H1 (cell line): ENCODE measurements at regions not wholly inside any gene's neighbourhood (a gene's known extent, or its start where the extent isn't known, plus 50 kb on each side); places are given as distances from the start of the nearest gene placed in this dataset.

Experiments used
- BRCA1 ChIP-seq: IDR thresholded peaks from 2 replicates; pipeline ENCODE4 v1.6.1; 2012; ENCODE audit warnings: low read depth, low read length, improper control_type of control experiment
- CEBPB ChIP-seq: IDR thresholded peaks from 2 replicates; pipeline ENCODE4 v1.6.1; 2012; ENCODE audit warnings: low read depth, low read length
- GTF2F1 ChIP-seq: IDR thresholded peaks from 2 replicates; pipeline ENCODE4 v1.6.1; 2012; ENCODE audit warnings: low read depth, low read length, improper control_type of control experiment, borderline replicate concordance
- HDAC6 ChIP-seq: IDR thresholded peaks from one replicate; pipeline ENCODE4 v1.7.1; 2012; ENCODE audit warnings: low read depth, mild to moderate bottlenecking, inconsistent platforms, low read length, moderate library complexity
- MAFK ChIP-seq: IDR thresholded peaks from 2 replicates; pipeline ENCODE4 v1.6.1; 2012; ENCODE audit warnings: low read depth, mild to moderate bottlenecking, improper control_type of control experiment, low read length
- PHF8 ChIP-seq: fragments of 200-600 bp; sonication (generic); conservative IDR thresholded peaks from 2 replicates; pipeline ENCODE4 v1.7.1; 2012; ENCODE audit warnings: low read depth, mild to moderate bottlenecking, inconsistent platforms, low read length, moderate library complexity
- POLR2A ChIP-seq, 2 experiments: IDR thresholded peaks; 1 replicate in 1 of 2; 2 replicates in 1 of 2; pipeline ENCODE4 v1.6.1; 2011; ENCODE audit warnings: low read depth in 2 of 2, low read length in 2 of 2, mild to moderate bottlenecking in 2 of 2; ENCODE audit errors: control extremely low read depth in 1 of 2
- POLR2AphosphoS5 ChIP-seq: IDR thresholded peaks from 2 replicates; pipeline ENCODE4 v1.6.1; 2011; ENCODE audit warnings: low read depth, low read length
- SIN3A ChIP-seq, 2 experiments: IDR thresholded peaks in 1 of 2; conservative IDR thresholded peaks in 1 of 2; 2 replicates each; pipeline ENCODE4 v1.6.1; 2011 to 2012; ENCODE audit warnings: low read length in 2 of 2, improper control_type of control experiment in 1 of 2, low read depth in 1 of 2, mild to moderate bottlenecking in 1 of 2
- SIRT6 ChIP-seq: IDR thresholded peaks from one replicate; pipeline ENCODE4 v1.7.1; 2012; ENCODE audit warnings: low read length, inconsistent platforms
- TEAD4 ChIP-seq: IDR thresholded peaks from 2 replicates; pipeline ENCODE4 v1.6.1; 2012; ENCODE audit warnings: low read depth, low read length, inconsistent platforms, mixed read lengths
- TF ChIP-seq, protein P1 (sequence below), 3 experiments: IDR thresholded peaks; 1 replicate in 2 of 3; 2 replicates in 1 of 3; pipeline versions ENCODE4 v1.5.1 to v1.6.1; 2011; ENCODE audit warnings: low read length in 3 of 3, mild to moderate bottlenecking in 3 of 3, inconsistent platforms in 2 of 3, low read depth in 1 of 3, moderate library complexity in 1 of 3; ENCODE audit not compliant: insufficient read depth in 1 of 3; ENCODE audit errors: control extremely low read depth in 1 of 3
- TF ChIP-seq, protein P2 (sequence below): IDR thresholded peaks from 2 replicates; pipeline ENCODE4 v1.6.1; 2012; ENCODE audit warnings: inconsistent platforms
- TF ChIP-seq, protein P3 (sequence below): IDR thresholded peaks from 2 replicates; pipeline ENCODE4 v1.6.1; 2012; ENCODE audit warnings: low read length, inconsistent platforms

DNA sequence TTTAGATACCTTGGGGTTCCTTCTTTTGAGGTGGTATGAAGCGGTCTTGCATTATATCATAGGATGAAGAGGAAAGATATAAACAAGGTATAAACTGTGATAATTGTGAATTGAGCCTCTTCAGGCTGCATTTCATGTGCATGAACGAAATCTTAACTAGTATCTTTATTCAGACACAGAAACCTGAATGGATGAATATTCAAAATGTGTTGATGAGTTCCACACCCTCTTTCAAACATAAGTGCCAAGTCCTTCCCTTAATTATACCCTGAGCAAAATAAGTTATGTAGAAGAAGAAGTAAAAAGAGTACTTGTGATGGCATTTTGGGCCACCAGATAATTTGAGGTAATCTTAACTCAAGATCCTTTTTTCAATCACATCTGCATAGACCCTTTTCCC, 103.1 kb upstream of the CFAP20DC start:
- TF ChIP-seq PHF8 (no peak), GTF2F1 (no peak), SIN3A (conservative IDR thresholded peaks at IDR 0.05 in 1 of 2, IDR thresholded peaks at IDR 0.05 in 1 of 2; ENCODE audit: low read depth in 1 of 2, low read length in 2 of 2) (no peak), POLR2AphosphoS5 (no peak), SIRT6 (no peak), CEBPB (no peak), BRCA1 (no peak), MAFK (no peak), POLR2A (IDR thresholded peaks at IDR 0.05; ENCODE audit: control extremely low read depth in 1 of 2, low read depth in 2 of 2, low read length in 2 of 2) (no peak), HDAC6 (no peak), TEAD4 (no peak)
- TF ChIP-seq, protein P1, sequence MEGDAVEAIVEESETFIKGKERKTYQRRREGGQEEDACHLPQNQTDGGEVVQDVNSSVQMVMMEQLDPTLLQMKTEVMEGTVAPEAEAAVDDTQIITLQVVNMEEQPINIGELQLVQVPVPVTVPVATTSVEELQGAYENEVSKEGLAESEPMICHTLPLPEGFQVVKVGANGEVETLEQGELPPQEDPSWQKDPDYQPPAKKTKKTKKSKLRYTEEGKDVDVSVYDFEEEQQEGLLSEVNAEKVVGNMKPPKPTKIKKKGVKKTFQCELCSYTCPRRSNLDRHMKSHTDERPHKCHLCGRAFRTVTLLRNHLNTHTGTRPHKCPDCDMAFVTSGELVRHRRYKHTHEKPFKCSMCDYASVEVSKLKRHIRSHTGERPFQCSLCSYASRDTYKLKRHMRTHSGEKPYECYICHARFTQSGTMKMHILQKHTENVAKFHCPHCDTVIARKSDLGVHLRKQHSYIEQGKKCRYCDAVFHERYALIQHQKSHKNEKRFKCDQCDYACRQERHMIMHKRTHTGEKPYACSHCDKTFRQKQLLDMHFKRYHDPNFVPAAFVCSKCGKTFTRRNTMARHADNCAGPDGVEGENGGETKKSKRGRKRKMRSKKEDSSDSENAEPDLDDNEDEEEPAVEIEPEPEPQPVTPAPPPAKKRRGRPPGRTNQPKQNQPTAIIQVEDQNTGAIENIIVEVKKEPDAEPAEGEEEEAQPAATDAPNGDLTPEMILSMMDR (IDR thresholded peaks at IDR 0.05; ENCODE audit: control extremely low read depth in 1 of 3, insufficient read depth in 1 of 3, low read depth in 1 of 3, low read length in 3 of 3), result no peak
- TF ChIP-seq, protein P2, sequence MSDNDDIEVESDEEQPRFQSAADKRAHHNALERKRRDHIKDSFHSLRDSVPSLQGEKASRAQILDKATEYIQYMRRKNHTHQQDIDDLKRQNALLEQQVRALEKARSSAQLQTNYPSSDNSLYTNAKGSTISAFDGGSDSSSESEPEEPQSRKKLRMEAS, result no peak
- TF ChIP-seq, protein P3, sequence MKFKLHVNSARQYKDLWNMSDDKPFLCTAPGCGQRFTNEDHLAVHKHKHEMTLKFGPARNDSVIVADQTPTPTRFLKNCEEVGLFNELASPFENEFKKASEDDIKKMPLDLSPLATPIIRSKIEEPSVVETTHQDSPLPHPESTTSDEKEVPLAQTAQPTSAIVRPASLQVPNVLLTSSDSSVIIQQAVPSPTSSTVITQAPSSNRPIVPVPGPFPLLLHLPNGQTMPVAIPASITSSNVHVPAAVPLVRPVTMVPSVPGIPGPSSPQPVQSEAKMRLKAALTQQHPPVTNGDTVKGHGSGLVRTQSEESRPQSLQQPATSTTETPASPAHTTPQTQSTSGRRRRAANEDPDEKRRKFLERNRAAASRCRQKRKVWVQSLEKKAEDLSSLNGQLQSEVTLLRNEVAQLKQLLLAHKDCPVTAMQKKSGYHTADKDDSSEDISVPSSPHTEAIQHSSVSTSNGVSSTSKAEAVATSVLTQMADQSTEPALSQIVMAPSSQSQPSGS, result no peak
